ENCODE measurements at regions not wholly inside any gene's neighbourhood (a gene's known extent, or its start where the extent isn't known, plus 50 kb on each side); places are given as distances from the start of the nearest gene placed in this dataset.

DNA sequence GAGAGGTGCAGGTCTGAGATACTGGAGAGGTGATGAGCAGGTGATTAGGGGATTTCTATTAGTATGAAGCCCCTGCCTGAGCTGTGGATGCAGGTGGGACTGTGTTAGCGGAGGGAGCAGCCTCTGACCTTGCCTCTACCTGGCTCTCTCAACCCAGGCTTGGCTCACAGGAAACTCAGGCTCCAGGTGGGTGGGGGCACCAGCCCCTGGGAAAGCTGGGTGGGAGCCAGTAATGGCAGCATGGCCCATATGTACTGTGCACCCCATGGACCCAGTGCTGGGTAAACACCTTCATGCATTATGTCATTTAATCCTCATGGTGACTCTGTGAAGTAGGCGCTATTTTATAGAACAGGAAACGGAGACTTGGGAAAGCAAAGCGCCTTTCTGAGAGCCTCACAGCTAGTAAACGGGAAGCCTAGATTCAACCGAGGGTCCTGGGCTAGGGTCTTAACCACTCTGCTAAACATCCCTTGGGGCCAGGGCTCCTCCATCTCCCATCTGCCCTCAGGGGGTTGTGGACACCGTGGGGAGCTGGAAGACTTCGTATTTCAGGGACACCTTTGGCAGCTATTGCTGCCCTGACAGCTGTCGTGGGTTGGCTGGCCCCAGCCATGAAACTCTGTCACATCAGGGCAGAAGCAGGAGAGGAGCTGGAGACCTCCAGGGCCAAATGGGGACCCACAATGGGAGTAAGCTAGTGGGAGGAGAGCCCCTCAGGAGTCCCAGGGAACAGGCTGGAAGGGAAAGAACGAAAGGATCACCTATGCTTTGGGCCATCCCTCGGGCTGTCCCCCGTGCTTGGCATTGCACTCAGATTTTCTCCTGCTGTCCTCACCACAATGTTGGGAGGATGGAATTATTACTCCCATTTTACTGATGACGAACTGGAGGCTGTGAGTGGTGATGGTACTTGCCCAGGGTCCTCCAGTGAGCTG, 59.6 kb upstream of the CSF3R start:
- DNase-seq (ENCODE audit: low read depth): no peak

DNA sequence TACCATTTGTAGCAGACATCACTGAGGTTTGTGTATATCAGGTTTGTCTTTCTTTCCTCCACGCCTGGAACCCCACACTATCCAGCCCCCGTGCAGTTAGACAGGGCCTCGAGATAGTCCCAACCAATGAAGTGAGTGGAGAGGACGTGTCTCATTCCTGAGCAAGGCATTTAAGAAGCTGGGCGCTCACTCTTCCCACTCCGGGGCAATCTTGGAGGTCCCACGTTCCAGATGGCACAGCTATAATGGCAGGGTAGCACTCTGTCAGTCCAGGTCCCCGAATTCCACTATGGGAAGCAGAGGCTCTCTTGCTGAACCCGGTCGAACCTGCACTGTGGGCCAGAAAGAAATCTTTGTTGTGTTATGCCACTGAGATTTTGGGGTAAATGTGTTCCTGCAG, 57.3 kb upstream of the CSF3R start:
- no peak for DNase-seq (ENCODE audit: low read depth)

DNA sequence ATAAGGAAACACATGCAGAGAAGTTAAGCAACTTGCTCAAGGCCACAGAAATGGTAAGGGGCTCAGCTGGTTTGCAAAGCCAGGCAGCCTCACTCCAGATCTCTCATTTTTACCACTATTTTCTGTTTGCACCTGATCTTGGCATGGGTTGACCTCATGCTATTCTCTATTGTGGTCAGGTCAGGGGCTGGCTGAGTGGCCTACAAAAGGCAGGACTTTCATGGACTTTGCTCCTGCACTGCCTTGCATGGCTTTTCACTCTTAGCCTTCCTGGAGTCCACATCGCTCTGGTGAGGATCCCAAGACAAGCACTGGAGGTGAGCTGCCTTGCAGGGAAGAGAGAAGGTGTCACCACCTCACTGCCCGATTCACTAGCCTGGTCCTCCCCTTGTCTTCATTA, 56.8 kb upstream of the CSF3R start:
- DNase-seq (ENCODE audit: low read depth): no peak

DNA sequence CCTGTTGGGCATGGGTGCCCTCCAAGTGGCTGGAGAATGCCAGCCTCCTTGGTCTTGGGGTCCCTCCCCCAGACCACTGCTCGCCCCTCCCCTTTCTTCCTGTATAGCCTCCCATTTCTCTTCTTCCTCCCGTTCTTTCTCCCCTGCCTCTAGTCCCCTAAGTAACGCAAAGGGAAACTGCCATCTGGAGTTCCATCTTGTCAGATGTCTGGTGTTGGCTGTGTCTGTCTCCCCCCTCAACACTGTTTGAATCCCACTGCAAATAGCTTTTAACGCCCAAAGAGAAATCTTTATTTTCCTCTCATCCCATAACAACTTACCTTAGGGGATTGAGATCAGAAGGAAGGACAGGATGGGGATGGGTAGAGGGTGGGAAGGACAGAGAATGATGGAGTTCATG, 55.3 kb upstream of the CSF3R start:
- DNase-seq (ENCODE audit: low read depth): no peak

DNA sequence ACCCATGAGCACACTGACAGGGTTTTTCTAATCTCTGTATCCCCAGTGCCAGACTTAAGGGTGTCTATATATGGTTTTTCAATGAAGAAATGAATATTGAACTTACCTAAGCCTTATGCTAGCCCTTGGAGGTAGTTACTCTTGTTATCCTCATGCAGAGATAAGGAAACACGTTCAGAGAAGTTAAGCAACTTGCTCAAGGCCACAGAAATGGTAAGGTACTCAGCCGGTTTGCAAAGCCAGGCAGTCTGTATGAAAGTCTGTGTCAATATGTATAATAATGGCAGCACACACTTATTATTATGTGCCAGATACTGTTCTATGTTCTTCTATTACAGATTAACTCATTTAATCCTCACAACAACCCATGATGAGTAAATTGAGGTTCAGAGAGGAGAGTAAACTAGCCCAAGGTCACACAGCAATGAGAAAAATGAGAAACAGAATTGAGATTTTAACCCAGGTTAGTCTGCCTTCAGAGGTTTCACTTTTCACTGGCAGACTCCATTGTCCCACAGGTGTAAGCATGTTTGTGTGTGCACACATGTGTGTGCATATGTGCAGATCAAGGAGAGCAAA, 54.6 kb upstream of the CSF3R start:
- DNase-seq (ENCODE audit: low read depth): no peak

DNA sequence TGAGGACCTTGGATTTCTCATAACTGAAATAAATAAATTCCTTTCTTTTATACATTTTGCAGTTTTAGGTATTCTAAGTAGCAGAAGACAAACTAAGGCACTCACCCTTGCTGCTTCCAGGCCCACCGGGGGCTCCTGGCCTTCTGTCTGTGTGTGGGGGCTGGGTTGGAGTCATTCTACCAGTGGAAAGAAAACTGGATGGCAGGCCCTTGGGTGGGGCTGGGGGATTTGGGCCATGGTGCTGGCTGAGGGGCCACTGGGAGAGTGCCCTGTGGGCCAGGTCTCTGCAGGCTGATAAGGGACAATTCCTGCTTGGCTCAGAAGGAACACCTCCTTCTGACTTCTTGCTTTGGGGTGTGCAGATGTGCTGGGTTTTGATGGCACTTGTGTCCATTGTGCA, 54.0 kb upstream of the CSF3R start:
- no peak for DNase-seq (ENCODE audit: low read depth)

DNA sequence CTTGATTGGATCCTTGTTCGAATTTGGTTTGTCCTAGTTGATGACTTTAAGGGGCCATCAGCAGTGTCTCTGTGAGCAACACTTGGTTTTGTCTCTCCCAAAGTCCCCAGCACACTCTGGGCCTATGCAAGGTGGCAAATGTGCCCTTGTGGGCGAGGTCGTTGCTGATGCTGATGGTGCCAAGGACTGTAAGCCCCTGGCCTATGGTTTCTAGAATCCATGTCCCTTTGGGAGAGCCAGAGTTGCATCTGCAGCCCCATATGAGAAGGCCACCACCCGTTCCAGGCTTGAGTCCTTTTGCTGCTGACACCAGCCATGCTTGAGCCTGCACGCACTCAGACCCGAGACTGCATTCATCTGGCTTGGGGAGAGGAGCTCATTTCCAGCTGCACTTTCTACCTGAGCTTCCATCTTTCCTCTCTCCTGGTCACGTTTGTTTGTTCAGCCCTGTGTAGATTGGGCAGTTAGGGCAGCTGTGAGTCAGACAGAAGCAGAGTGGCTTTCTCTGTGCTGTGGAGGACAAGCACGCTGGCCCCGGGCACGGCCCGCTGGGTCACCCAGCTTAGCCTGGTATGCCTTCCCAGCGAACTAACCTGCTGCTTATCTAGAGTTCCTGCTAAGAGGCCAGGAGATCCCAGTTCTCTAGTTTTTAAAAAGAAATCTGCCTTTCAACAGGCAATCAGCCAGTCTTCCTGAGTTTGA, 52.1 kb upstream of the CSF3R start:
- DNase-seq (ENCODE audit: low read depth): no peak

DNA sequence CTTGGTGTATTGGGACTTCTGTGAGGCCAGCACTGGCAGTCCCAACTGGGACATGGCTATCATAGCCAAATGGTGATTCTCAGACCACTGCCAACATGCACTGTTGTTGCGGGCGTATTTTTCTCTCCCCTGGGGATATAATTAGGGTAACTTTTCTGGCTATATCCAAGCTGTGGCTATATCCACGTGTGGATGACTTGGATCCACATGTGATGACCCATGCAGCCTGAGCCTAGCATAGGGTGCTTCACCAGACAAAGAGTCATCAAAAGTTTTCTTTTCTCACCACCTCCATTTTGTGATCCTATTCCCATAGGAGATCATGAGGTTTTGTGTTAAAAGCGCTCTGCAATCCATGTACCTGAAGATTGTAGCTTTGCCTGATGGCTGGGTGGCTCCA, 51.2 kb upstream of the CSF3R start:
- no peak for DNase-seq (ENCODE audit: low read depth)

DNA sequence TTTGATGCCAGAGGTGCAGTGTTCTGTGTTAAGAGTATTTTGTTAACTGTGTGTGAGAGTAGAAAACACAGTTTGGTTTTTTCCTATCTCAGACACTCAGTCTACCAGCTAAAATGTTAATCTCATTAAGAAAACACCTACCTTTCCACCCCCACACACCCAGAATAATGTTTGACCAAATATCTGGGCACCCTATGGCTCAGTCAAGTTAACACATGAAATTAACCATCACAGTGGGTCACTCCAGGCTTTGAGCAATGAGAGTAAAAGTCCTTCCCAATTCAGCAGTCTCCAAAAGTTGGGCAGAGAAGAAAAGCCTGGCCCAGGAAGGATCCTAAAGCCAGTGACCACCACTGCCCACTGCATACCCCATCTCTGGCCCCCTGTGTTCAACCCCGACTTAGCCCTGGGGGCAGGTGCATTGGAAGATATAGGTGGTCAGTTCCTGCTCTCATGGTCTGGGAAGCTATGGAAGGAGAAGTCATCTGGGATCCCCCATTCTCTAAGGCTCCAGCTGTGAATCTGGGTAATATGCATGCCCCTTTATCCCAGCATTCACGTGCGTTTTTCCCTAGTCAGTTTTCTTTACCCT, 50.2 kb upstream of the CSF3R start:
- DNase-seq (ENCODE audit: low read depth): no peak

Data from activated T-helper 9 cell treated with anti-CD3 and anti-CD28 coated beads, Interleukin-2, amount 50 U/mL, for 16 hours (primary cell).